ENCODE measurements at regions not wholly inside any gene's neighbourhood (a gene's known extent, or its start where the extent isn't known, plus 50 kb on each side); places are given as distances from the start of the nearest gene placed in this dataset.

GRCh38 chr12:41905073-41905758 is 239.5 kb downstream of the GXYLT1 start:
- TF ChIP-seq EZH2 (IDR thresholded peaks at IDR 0.05; ENCODE audit: borderline replicate concordance, control insufficient read depth, low read depth, low read length) (no peak), EP300 (IDR thresholded peaks at IDR 0.05; ENCODE audit: borderline replicate concordance in 1 of 2, control insufficient read depth in 1 of 2, low read depth in 2 of 2, low read length in 2 of 2) (no peak), YY1 (IDR thresholded peaks at IDR 0.05; ENCODE audit: low read depth, low read length) (no peak), POLR2AphosphoS5 (IDR thresholded peaks at IDR 0.05; ENCODE audit: low read length) (no peak)
- TF ChIP-seq, protein P1, sequence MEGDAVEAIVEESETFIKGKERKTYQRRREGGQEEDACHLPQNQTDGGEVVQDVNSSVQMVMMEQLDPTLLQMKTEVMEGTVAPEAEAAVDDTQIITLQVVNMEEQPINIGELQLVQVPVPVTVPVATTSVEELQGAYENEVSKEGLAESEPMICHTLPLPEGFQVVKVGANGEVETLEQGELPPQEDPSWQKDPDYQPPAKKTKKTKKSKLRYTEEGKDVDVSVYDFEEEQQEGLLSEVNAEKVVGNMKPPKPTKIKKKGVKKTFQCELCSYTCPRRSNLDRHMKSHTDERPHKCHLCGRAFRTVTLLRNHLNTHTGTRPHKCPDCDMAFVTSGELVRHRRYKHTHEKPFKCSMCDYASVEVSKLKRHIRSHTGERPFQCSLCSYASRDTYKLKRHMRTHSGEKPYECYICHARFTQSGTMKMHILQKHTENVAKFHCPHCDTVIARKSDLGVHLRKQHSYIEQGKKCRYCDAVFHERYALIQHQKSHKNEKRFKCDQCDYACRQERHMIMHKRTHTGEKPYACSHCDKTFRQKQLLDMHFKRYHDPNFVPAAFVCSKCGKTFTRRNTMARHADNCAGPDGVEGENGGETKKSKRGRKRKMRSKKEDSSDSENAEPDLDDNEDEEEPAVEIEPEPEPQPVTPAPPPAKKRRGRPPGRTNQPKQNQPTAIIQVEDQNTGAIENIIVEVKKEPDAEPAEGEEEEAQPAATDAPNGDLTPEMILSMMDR (IDR thresholded peaks at IDR 0.05 in 2 of 3, conservative IDR thresholded peaks at IDR 0.05 in 1 of 3; ENCODE audit: control insufficient read depth in 2 of 3, extremely low read depth in 1 of 3, insufficient read depth in 1 of 3, low read depth in 3 of 3, low read length in 3 of 3) = no peak
- TF ChIP-seq, protein P2, sequence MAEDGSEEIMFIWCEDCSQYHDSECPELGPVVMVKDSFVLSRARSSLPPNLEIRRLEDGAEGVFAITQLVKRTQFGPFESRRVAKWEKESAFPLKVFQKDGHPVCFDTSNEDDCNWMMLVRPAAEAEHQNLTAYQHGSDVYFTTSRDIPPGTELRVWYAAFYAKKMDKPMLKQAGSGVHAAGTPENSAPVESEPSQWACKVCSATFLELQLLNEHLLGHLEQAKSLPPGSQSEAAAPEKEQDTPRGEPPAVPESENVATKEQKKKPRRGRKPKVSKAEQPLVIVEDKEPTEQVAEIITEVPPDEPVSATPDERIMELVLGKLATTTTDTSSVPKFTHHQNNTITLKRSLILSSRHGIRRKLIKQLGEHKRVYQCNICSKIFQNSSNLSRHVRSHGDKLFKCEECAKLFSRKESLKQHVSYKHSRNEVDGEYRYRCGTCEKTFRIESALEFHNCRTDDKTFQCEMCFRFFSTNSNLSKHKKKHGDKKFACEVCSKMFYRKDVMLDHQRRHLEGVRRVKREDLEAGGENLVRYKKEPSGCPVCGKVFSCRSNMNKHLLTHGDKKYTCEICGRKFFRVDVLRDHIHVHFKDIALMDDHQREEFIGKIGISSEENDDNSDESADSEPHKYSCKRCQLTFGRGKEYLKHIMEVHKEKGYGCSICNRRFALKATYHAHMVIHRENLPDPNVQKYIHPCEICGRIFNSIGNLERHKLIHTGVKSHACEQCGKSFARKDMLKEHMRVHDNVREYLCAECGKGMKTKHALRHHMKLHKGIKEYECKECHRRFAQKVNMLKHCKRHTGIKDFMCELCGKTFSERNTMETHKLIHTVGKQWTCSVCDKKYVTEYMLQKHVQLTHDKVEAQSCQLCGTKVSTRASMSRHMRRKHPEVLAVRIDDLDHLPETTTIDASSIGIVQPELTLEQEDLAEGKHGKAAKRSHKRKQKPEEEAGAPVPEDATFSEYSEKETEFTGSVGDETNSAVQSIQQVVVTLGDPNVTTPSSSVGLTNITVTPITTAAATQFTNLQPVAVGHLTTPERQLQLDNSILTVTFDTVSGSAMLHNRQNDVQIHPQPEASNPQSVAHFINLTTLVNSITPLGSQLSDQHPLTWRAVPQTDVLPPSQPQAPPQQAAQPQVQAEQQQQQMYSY (CRISPR knock-in tag; IDR thresholded peaks at IDR 0.05) = no peak
- TF ChIP-seq, protein P3, sequence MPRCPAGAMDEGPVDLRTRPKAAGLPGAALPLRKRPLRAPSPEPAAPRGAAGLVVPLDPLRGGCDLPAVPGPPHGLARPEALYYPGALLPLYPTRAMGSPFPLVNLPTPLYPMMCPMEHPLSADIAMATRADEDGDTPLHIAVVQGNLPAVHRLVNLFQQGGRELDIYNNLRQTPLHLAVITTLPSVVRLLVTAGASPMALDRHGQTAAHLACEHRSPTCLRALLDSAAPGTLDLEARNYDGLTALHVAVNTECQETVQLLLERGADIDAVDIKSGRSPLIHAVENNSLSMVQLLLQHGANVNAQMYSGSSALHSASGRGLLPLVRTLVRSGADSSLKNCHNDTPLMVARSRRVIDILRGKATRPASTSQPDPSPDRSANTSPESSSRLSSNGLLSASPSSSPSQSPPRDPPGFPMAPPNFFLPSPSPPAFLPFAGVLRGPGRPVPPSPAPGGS (IDR thresholded peaks at IDR 0.05; ENCODE audit: borderline replicate concordance, insufficient read depth, low read depth, low read length, poor library complexity, severe bottlenecking) = no peak

All from GM12878 (cell line).